ENCODE measurements at regions not wholly inside any gene's neighbourhood (a gene's known extent, or its start where the extent isn't known, plus 50 kb on each side); places are given as distances from the start of the nearest gene placed in this dataset.

- TF ChIP-seq POLR2AphosphoS5 (IDR thresholded peaks at IDR 0.05; ENCODE audit: low read depth, low read length) (no peak), POLR2A (IDR thresholded peaks at IDR 0.05; ENCODE audit: low read depth, low read length) (no peak), TAF1 (IDR thresholded peaks at IDR 0.05; ENCODE audit: low read depth, low read length) (no peak), POU2F2 (IDR thresholded peaks at IDR 0.05; ENCODE audit: low read depth, low read length) (no peak), PAX5 (IDR thresholded peaks at IDR 0.05; ENCODE audit: insufficient read depth, low read length, severe bottlenecking) (no peak), SPI1 (IDR thresholded peaks at IDR 0.05; ENCODE audit: low read depth, low read length) (no peak)
Measured at GRCh38 chr2:21372654-21373053, 248.9 kb downstream of the TDRD15 start.
